ENCODE measurements at regions not wholly inside any gene's neighbourhood (a gene's known extent, or its start where the extent isn't known, plus 50 kb on each side); places are given as distances from the start of the nearest gene placed in this dataset.

DNA sequence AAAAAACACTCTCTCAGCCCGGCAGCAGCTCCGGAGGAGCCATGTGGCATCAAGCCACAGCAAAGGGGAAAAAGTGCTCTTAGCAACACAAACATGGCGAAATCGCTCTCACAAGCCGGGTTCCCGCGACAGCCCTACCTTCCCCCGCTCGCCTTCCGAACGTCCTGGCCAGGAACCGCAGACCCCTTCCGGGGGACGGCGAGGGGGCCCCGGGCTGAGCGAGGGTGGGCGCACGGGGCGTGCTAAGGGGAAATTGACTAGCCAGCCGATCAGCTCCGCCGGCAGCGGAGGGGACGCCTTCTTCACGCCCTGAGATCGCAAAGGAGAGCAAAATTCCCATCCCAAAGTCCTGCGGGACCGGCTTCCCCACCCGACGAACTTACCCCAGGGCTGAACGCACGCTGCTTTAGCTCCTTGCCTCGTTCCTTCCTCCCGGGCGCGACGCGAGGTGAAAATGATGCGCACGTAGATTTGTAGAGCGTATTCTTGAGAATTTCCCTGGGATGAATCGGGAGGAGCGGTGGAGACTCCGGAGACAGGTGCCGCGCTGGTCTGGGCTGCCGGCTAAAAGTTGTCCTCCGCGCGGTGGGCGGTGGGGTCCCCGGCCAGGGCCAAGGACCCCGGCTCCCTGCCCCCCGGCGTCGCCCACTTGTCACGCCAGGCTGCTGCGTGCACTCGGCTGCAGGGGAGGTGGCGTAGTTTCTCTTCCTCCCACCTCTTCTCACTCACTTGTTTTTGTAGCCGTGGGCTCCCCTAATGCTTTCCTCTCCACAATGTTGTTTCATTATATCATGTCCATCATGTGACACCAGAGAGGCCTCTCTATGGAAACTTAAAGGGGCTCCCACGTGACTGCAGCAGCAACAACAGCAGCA, 220.1 kb upstream of the MKLN1 start:
- Histone ChIP-seq H3K27me3 (ENCODE audit: insufficient read depth, low read length) (no peaks in the 10 kb centered on the region), H3K4me3 (ENCODE audit: low read length) (peak overlapping the region; percentile 97), H3K9me3 (ENCODE audit: low read depth, low read length) (no peaks in the 10 kb centered on the region), H3K4me1 (ENCODE audit: insufficient read depth, low read length) (peaks cover 63% of the 10 kb centered on the region)

DNA sequence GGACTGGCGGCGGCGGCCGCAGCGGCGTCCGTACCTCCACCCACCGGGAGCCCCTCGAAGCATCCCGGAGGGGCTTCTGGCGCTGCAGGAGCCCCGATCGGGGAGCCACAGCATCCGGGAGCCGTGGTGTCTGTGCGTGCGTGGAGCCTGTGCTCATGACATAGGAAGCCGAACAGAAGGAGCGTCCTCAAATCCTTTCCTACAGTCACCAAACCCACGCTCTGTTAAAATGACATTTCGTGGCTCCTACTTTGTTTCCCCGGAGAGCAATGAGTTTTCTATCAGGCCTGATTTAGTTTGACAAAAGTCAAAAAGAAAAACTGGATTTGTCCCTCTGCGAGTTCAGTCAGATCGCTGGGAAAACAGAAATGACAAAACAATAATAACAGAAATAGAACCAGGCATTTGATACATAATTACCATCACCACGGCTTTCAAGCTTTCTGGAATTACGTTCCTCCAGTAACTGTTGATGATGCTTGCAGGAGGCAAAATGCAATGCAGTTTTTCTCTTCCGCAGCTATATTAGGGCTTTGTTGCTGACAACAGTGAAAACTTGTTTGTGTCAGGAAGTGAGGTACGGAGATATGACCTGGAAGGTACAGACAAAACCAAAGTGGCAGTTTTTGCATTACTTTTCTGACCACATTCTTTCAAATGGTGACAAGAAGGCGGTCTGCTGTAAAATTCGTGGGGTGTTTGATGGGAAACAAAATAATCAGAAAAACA, 219.3 kb upstream of the MKLN1 start:
- H3K4me3 ChIP-seq (ENCODE audit: low read length) = peak overlapping the region; percentile 97
- no peaks in the 10 kb centered on the region for H3K27me3 ChIP-seq (ENCODE audit: insufficient read depth, low read length)
- peaks cover 56% of the 10 kb centered on the region for H3K4me1 ChIP-seq (ENCODE audit: insufficient read depth, low read length)
- H3K9me3 ChIP-seq (ENCODE audit: low read depth, low read length) = no peaks in the 10 kb centered on the region

- Histone ChIP-seq H3K27me3 (ENCODE audit: insufficient read depth, low read length) (no peaks in the 10 kb centered on the region), H3K4me1 (ENCODE audit: insufficient read depth, low read length) (peaks cover 48% of the 10 kb centered on the region), H3K9me3 (ENCODE audit: low read depth, low read length) (no peaks in the 10 kb centered on the region), H3K4me3 (ENCODE audit: low read length) (peak overlapping the region; percentile 41)
Observed at GRCh38 chr7:131109011-131109758, 218.5 kb upstream of the MKLN1 start.

DNA sequence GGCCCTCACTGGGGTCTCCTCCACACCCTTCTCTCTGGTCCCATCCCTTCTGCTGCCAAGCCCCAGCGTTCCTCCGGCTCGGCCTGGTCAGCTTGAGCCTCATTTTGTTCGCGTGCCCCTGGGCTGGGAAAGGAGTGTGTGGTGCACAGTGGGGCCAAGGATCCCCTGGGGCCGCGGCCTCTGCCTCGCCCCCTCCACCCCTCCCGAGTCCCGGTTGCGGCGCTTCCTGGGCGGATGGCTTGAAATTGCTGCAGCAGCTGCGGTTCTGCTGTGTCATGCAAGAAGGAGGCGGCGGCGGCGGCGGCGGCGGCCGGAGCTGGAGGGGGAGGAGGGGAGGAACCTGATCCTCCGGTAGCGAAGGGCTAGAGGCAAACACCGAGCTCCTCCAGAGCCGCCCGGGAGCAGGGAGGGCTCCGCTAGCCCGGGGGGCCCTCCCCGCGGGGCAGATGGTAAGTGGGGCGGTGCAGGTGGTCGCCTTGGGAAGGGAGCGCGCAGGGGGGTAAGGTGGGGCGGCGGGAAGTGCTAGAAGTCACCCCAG, 217.8 kb upstream of the MKLN1 start:
- peak overlapping the region; percentile 41 for H3K4me3 ChIP-seq (ENCODE audit: low read length)
- H3K4me1 ChIP-seq (ENCODE audit: insufficient read depth, low read length) = peaks cover 42% of the 10 kb centered on the region
- H3K27me3 ChIP-seq (ENCODE audit: insufficient read depth, low read length) = no peaks in the 10 kb centered on the region
- H3K9me3 ChIP-seq (ENCODE audit: low read depth, low read length) = no peaks in the 10 kb centered on the region

GRCh38 chr7:131110297-131111080, 217.2 kb upstream of the MKLN1 start:
- Histone ChIP-seq H3K27me3 (ENCODE audit: insufficient read depth, low read length) (no peaks in the 10 kb centered on the region), H3K4me3 (ENCODE audit: low read length) (peak overlapping the region; percentile 41), H3K9me3 (ENCODE audit: low read depth, low read length) (no peaks in the 10 kb centered on the region), H3K4me1 (ENCODE audit: insufficient read depth, low read length) (peaks cover 35% of the 10 kb centered on the region)

- no peaks in the 10 kb centered on the region for H3K9me3 ChIP-seq (ENCODE audit: low read depth, low read length)
- H3K4me1 ChIP-seq (ENCODE audit: insufficient read depth, low read length) = peaks cover 34% of the 10 kb centered on the region
- H3K4me3 ChIP-seq (ENCODE audit: low read length) = peak overlapping the region; percentile 41
- H3K27me3 ChIP-seq (ENCODE audit: insufficient read depth, low read length) = no peaks in the 10 kb centered on the region
Observed at GRCh38 chr7:131111081-131111576, 216.5 kb upstream of the MKLN1 start.

DNA sequence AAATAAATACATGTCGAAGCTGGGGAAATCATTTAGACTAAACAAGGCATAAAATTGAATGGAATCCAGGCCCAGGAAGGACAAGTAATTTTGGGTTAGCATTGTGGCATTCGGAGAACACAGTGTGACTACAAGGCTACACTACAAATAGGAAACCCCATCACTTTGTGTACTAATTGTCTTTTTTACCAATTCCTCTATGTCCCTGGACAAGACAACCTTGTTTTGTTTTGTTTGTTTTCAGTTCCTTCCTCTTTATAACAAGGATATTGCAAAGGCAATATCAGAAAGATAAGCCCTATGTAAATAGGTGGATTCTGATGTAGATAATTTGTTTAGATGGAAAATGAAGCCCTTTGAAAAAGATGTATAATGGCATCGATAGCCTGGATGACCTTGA, 215.9 kb upstream of the MKLN1 start:
- H3K27me3 ChIP-seq (ENCODE audit: insufficient read depth, low read length) = no peaks in the 10 kb centered on the region
- H3K9me3 ChIP-seq (ENCODE audit: low read depth, low read length) = no peaks in the 10 kb centered on the region
- H3K4me3 ChIP-seq (ENCODE audit: low read length) = no peak overlapping the region
- H3K4me1 ChIP-seq (ENCODE audit: insufficient read depth, low read length) = peaks cover 34% of the 10 kb centered on the region

- Histone ChIP-seq H3K27me3 (ENCODE audit: insufficient read depth, low read length) (no peaks in the 10 kb centered on the region), H3K4me1 (ENCODE audit: insufficient read depth, low read length) (peaks cover 34% of the 10 kb centered on the region), H3K4me3 (ENCODE audit: low read length) (no peak overlapping the region), H3K9me3 (ENCODE audit: low read depth, low read length) (no peaks in the 10 kb centered on the region)
Observed at GRCh38 chr7:131112431-131112830, 215.2 kb upstream of the MKLN1 start.

- Histone ChIP-seq H3K4me1 (ENCODE audit: insufficient read depth, low read length) (peaks cover 15% of the 10 kb centered on the region), H3K9me3 (ENCODE audit: low read depth, low read length) (no peaks in the 10 kb centered on the region), H3K27me3 (ENCODE audit: insufficient read depth, low read length) (no peaks in the 10 kb centered on the region), H3K4me3 (ENCODE audit: low read length) (no peak overlapping the region)
Observed at GRCh38 chr7:131115340-131115739, 212.3 kb upstream of the MKLN1 start.

DNA sequence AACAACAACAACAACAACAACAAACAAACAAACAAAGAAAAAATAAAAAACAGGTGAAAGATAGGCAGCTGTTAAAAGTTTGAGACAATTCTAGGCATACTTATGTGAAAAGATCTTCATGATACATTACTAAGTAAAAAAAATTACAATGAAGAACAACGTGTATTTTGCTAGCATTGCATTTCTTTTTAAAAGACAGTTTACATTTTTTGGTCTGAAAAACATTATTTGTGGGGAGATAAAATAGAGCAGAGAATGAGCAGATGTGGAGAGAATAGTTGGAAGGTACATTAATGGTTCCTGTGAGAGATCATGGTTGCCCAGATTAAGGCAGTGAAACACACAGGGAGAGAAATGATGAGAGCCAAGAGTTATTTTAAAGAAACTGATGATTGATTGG, 210.2 kb upstream of the MKLN1 start:
- Histone ChIP-seq H3K4me1 (ENCODE audit: insufficient read depth, low read length) (peaks cover 2% of the 10 kb centered on the region), H3K27me3 (ENCODE audit: insufficient read depth, low read length) (no peaks in the 10 kb centered on the region), H3K4me3 (ENCODE audit: low read length) (no peak overlapping the region), H3K9me3 (ENCODE audit: low read depth, low read length) (no peaks in the 10 kb centered on the region)

DNA sequence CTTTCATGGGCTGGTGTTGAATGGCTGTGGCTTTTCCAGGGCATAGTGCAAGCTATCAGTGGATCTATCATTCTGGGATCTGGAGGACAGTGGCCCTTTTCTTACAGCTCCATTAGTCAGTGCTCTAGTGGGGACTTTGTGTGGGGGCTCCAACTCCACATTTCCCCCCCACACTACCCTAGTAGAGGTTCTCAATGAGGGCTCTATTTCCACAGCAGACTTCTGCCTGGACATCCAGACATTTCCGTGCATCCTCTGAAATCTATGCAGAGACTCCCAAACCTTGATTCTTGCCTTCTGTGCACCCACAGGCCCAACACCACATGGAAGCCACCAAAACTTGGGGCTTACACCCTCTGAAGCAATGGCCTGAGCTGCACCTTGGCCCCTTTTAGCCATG, 208.3 kb upstream of the MKLN1 start:
- no peaks in the 10 kb centered on the region for H3K27me3 ChIP-seq (ENCODE audit: insufficient read depth, low read length)
- peaks cover 3% of the 10 kb centered on the region for H3K4me1 ChIP-seq (ENCODE audit: insufficient read depth, low read length)
- H3K9me3 ChIP-seq (ENCODE audit: low read depth, low read length) = no peaks in the 10 kb centered on the region
- H3K4me3 ChIP-seq (ENCODE audit: low read length) = no peak overlapping the region

DNA sequence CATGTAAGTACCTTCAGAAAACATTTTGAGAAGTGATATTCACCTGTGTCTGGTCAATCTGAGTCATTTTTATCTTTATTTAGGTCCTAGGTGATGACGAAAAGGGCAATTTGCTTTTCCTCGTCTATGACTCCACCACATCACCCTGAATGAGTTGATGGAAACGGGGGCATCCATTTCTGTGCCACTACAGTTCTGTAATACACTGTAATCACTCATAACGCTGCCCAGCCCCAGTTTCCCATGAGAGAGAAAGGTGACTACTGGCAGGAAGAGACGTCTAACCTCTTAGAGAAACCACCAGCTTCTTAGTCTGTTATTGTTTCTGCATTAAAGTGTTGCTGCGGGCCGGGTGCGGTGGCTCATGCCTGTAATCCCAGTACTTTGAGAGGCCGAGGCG, 205.3 kb upstream of the MKLN1 start:
- peaks cover 9% of the 10 kb centered on the region for H3K4me1 ChIP-seq (ENCODE audit: insufficient read depth, low read length)
- no peaks in the 10 kb centered on the region for H3K9me3 ChIP-seq (ENCODE audit: low read depth, low read length)
- H3K4me3 ChIP-seq (ENCODE audit: low read length) = no peak overlapping the region
- H3K27me3 ChIP-seq (ENCODE audit: insufficient read depth, low read length) = no peaks in the 10 kb centered on the region

DNA sequence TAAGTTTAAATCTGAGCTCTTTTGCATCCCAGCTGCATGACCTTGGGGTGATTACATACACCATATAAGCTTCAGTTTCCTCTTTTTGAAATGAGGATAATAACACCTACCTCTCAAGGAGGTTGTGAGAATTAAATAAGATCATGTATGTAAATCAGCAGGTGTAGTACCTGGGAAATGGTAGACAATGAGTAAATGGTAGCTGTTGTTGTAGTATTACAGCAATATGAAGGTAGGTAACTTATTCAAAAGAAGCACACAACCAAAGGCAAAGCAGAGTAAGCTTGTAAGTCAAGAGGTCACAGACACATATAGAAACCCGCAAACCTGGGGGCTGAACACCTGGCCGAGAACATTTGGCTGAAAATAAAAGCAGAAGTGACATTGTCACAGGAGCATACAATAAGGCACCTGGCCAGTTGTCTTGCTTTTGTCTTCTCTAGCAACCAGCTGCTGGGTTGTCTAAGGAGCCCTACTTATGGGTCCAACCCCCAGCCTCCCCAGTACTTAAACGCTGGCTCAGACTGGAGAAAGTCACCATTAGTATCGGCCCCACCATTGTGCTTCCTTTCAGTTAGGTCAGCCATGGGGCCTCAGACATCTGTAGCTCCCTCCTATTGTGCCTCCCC, 203.6 kb upstream of the MKLN1 start:
- Histone ChIP-seq H3K4me3 (ENCODE audit: low read length) (no peak overlapping the region), H3K4me1 (ENCODE audit: insufficient read depth, low read length) (peaks cover 9% of the 10 kb centered on the region), H3K27me3 (ENCODE audit: insufficient read depth, low read length) (no peaks in the 10 kb centered on the region), H3K9me3 (ENCODE audit: low read depth, low read length) (no peaks in the 10 kb centered on the region)

GRCh38 chr7:131124867-131125266, 202.8 kb upstream of the MKLN1 start:
- Histone ChIP-seq H3K9me3 (ENCODE audit: low read depth, low read length) (no peaks in the 10 kb centered on the region), H3K4me3 (ENCODE audit: low read length) (no peak overlapping the region), H3K4me1 (ENCODE audit: insufficient read depth, low read length) (peaks cover 9% of the 10 kb centered on the region), H3K27me3 (ENCODE audit: insufficient read depth, low read length) (no peaks in the 10 kb centered on the region)

Measured in mononuclear cell (primary cell).